Caco-2 (cell line): ENCODE measurements at regions not wholly inside any gene's neighbourhood (a gene's known extent, or its start where the extent isn't known, plus 50 kb on each side); places are given as distances from the start of the nearest gene placed in this dataset.

Source experiments
- BruUV-seq: library from RNA; stranded (reverse); fragments of 400-500 nt; replicated peaks from 2 replicates; lab custom pipeline; 2021; lab: Mats Ljungman, UMichigan
- CTCF ChIA-PET: fragments of 300-600 bp; sonication (Branson Sonifier 250); formaldehyde crosslinking; loops from one replicate; lab custom pipeline; 2022; ENCODE audit warnings: antibody characterized with exemption; lab: Charles Lee
- POLR2A ChIA-PET: fragments of 300-600 bp; sonication (Branson Sonifier 250); formaldehyde crosslinking; loops from one replicate; lab custom pipeline; 2022; ENCODE audit warnings: antibody characterized with exemption; lab: Charles Lee
- DNase-seq, 2 experiments: peaks; one replicate each; pipeline versions ENCODE4 v3.0.0 to v3.0.0-alpha.2; 2020 to 2022
- H3K27me3 ChIP-seq: replicated peaks from 2 replicates; pipeline ENCODE4 v1.6.0; 2011; ENCODE audit warnings: low read length; ENCODE audit not compliant: control insufficient read depth, insufficient read depth
- H3K36me3 ChIP-seq: 2 replicates; pipeline ENCODE4 v1.5.1; 2011; ENCODE audit warnings: low read length; ENCODE audit not compliant: control insufficient read depth, insufficient read depth
- H3K4me1 ChIP-seq: fragments of 250-450 bp; sonication (Bioruptor Pico); 2 replicates; pipeline ENCODE4 v1.5.1; 2020; ENCODE audit warnings: mild to moderate bottlenecking
- H3K4me3 ChIP-seq: 2 replicates; pipeline ENCODE4 v1.5.1; 2011; ENCODE audit warnings: low read depth, mild to moderate bottlenecking, control low read depth, low read length
- H3K9me3 ChIP-seq: fragments of 250-450 bp; sonication (Bioruptor Pico); 2 replicates; pipeline ENCODE4 v1.5.1; 2020; ENCODE audit warnings: mild to moderate bottlenecking, moderate library complexity
- H3K27ac Mint-ChIP-seq: one replicate; pipeline ENCODE4 v1.8.0; 2022; ENCODE audit warnings: mixed read lengths; ENCODE audit not compliant: unreplicated experiment
- H3K27me3 Mint-ChIP-seq: one replicate; pipeline ENCODE4 v1.8.0; 2022; ENCODE audit warnings: mixed read lengths; ENCODE audit not compliant: insufficient read depth, unreplicated experiment
- H3K36me3 Mint-ChIP-seq: one replicate; pipeline ENCODE4 v1.8.0; 2022; ENCODE audit warnings: mild to moderate bottlenecking, mixed read lengths; ENCODE audit not compliant: insufficient read depth, unreplicated experiment
- H3K4me1 Mint-ChIP-seq: one replicate; pipeline ENCODE4 v1.8.0; 2022; ENCODE audit warnings: low read depth, mixed read lengths; ENCODE audit not compliant: unreplicated experiment
- H3K4me3 Mint-ChIP-seq: one replicate; pipeline ENCODE4 v1.8.0; 2022; ENCODE audit warnings: mild to moderate bottlenecking, moderate library complexity, mixed read lengths; ENCODE audit not compliant: unreplicated experiment
- H3K9me3 Mint-ChIP-seq: one replicate; pipeline ENCODE4 v1.8.0; 2022; ENCODE audit warnings: mixed read lengths; ENCODE audit not compliant: unreplicated experiment
- CTCF ChIP-seq, 2 experiments: fragments of 200-600 bp in 1 of 2; IDR thresholded peaks; 1 replicate in 1 of 2; 2 replicates in 1 of 2; pipeline versions ENCODE4 v1.5.1 to v1.8.0; 2011 to 2022; ENCODE audit warnings: antibody characterized with exemption in 1 of 2, control low read depth in 1 of 2, inconsistent platforms in 1 of 2, low read depth in 1 of 2, low read length in 1 of 2, mild to moderate bottlenecking in 1 of 2, moderate library complexity in 1 of 2; ENCODE audit not compliant: insufficient read depth in 1 of 2, severe bottlenecking in 1 of 2, unreplicated experiment in 1 of 2
- intact Hi-C: fragments of 100-400 bp; cut with micrococcal nuclease; formaldehyde crosslinking; loops from one replicate; pipeline ENCODE4 v1.10.0; 2022; ENCODE audit not compliant: unreplicated experiment

GRCh38 chr6:33965766-33966165 is 162.0 kb upstream of the MLN start:
- Histone ChIP-seq H3K9me3 (no peaks in the 10 kb centered on the region), H3K36me3 (no peaks in the 10 kb centered on the region), H3K4me3 (no peak overlapping the region), H3K27me3 (no peaks in the 10 kb centered on the region; the same call in 1 of the 2 replicates), H3K4me1 (no peaks in the 10 kb centered on the region)
- Mint-ChIP-seq H3K4me3 (no peak overlapping the region), H3K27me3 (peaks cover 17% of the 10 kb centered on the region), H3K36me3 (no peaks in the 10 kb centered on the region), H3K9me3 (no peaks in the 10 kb centered on the region), H3K27ac (no peak overlapping the region), H3K4me1 (peaks cover 11% of the 10 kb centered on the region)
- TF ChIP-seq CTCF (IDR thresholded peaks at IDR 0.05; ENCODE audit: insufficient read depth in 1 of 2, low read depth in 1 of 2, low read length in 1 of 2, severe bottlenecking in 1 of 2, unreplicated experiment in 1 of 2): no peak
- intact Hi-C loops: no loop called here
- peak in 1 of 2 experiments; percentile 1 for DNase-seq
- ChIA-PET POLR2A (no interaction called here), CTCF (no interaction called here)
- no TSS peak for BruUV-seq

GRCh38 chr6:33964387-33964786 is 160.6 kb upstream of the MLN start:
- H3K4me1 ChIP-seq: no peaks in the 10 kb centered on the region
- H3K27me3 Mint-ChIP-seq: peaks cover 13% of the 10 kb centered on the region
- no peak overlapping the region for H3K4me3 ChIP-seq
- no TSS peak for BruUV-seq
- no peaks in the 10 kb centered on the region for H3K36me3 Mint-ChIP-seq
- intact Hi-C loops: no loop called here
- POLR2A ChIA-PET: no interaction called here
- no peak overlapping the region for H3K27ac Mint-ChIP-seq
- no peak for TF ChIP-seq CTCF (IDR thresholded peaks at IDR 0.05; ENCODE audit: insufficient read depth in 1 of 2, low read depth in 1 of 2, low read length in 1 of 2, severe bottlenecking in 1 of 2, unreplicated experiment in 1 of 2)
- DNase-seq: no peak
- no peaks in the 10 kb centered on the region; the same call in 1 of the 2 replicates for H3K27me3 ChIP-seq
- peaks cover 11% of the 10 kb centered on the region for H3K4me1 Mint-ChIP-seq
- H3K4me3 Mint-ChIP-seq: no peak overlapping the region
- no peaks in the 10 kb centered on the region for H3K9me3 ChIP-seq
- no peaks in the 10 kb centered on the region for H3K9me3 Mint-ChIP-seq
- CTCF ChIA-PET: no interaction called here
- no peaks in the 10 kb centered on the region for H3K36me3 ChIP-seq

GRCh38 chr6:33963136-33963750 is 159.4 kb upstream of the MLN start:
- CTCF ChIA-PET: no interaction called here
- H3K4me1 Mint-ChIP-seq: peaks cover 10% of the 10 kb centered on the region
- no peaks in the 10 kb centered on the region for H3K36me3 Mint-ChIP-seq

More at GRCh38 chr6:33963136-33963750, 159.4 kb upstream of the MLN start:
- no peaks in the 10 kb centered on the region for H3K9me3 ChIP-seq
- no peaks in the 10 kb centered on the region for H3K4me1 ChIP-seq
- POLR2A ChIA-PET: no interaction called here
- no TSS peak for BruUV-seq
- no peak for TF ChIP-seq CTCF (IDR thresholded peaks at IDR 0.05; ENCODE audit: insufficient read depth in 1 of 2, low read depth in 1 of 2, low read length in 1 of 2, severe bottlenecking in 1 of 2, unreplicated experiment in 1 of 2)
- no peaks in the 10 kb centered on the region for H3K36me3 ChIP-seq
- no peak overlapping the region for H3K27ac Mint-ChIP-seq
- H3K9me3 Mint-ChIP-seq: no peaks in the 10 kb centered on the region
- no peak overlapping the region for H3K4me3 ChIP-seq
- H3K4me3 Mint-ChIP-seq: no peak overlapping the region
- no peaks in the 10 kb centered on the region; the same call in 1 of the 2 replicates for H3K27me3 ChIP-seq
- H3K27me3 Mint-ChIP-seq: peaks cover 9% of the 10 kb centered on the region
- DNase-seq: peak in 1 of 2 experiments; percentile 8
- intact Hi-C loops: no loop called here
